HG03066 (cell line): ENCODE measurements at regions not wholly inside any gene's neighbourhood (a gene's known extent, or its start where the extent isn't known, plus 50 kb on each side); places are given as distances from the start of the nearest gene placed in this dataset.
"Not testable (repeated sequence)": the region's sequence is repeated elsewhere in the genome, so short reads cannot be mapped to it uniquely, and the experiment has no call there.

ENCODE experiments used
- ATAC-seq: cut with Tn5 transposase; IDR thresholded peaks from one replicate; pipeline ENCODE4 v1.9.1; 2021; ENCODE audit warnings: low read depth; ENCODE audit not compliant: unreplicated experiment

GRCh38 chr13:54972838-54973237, 1944.2 kb downstream of the OLFM4 start:
- no peak for ATAC-seq

DNA sequence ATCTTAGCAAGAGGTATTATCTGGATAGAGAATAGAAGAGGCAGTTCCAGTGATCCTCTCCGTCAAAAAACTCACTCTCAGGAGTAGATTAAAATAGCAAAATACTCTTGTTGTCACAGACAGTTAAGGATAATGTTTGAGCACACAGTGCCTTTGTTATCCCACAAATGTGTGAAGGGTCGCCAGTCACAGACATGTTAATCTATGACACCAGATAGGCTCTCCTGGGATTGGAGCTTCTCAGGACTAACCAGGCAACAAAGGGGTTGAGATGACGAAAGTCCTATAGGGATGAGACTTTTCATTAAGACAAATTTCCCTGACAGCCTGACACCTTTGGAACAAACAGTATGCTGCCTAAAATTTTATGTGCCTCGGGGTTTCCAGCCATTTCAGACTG, 1947.1 kb downstream of the OLFM4 start:
- no peak for ATAC-seq

GRCh38 chr13:54980651-54981050, 1952.0 kb downstream of the OLFM4 start:
- ATAC-seq, result no peak

GRCh38 chr13:54989418-54989817, 1960.8 kb downstream of the OLFM4 start:
- ATAC-seq, result no peak

GRCh38 chr13:54999399-54999907, 1970.8 kb downstream of the OLFM4 start:
- no peak for ATAC-seq

DNA sequence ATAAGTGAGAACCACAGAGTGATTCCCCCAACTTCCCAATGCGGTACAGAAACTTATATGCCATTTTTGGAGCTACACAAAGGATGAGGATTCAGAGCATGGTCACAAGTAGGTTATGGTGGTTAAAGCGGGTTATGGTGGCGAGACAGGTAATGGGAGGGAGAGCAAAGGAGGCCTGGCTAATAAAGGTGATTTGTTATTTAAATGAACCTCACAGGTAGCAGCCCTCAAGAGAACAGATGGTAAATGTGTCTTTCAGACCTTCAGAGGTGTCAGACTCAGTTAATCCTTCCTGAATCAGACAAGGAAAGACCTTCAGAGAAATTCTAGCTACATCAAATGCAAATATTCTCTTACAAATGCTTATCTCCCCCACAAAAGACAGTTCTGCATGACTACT, 1971.4 kb downstream of the OLFM4 start:
- ATAC-seq, result no peak

- no peak for ATAC-seq
These were observed 1972.2 kb downstream of the OLFM4 start for GRCh38 chr13:55000844-55001243.

GRCh38 chr13:55001881-55002280, 1973.3 kb downstream of the OLFM4 start:
- ATAC-seq, result no peak

GRCh38 chr13:55007681-55008080, 1979.1 kb downstream of the OLFM4 start:
- ATAC-seq, result no peak

DNA sequence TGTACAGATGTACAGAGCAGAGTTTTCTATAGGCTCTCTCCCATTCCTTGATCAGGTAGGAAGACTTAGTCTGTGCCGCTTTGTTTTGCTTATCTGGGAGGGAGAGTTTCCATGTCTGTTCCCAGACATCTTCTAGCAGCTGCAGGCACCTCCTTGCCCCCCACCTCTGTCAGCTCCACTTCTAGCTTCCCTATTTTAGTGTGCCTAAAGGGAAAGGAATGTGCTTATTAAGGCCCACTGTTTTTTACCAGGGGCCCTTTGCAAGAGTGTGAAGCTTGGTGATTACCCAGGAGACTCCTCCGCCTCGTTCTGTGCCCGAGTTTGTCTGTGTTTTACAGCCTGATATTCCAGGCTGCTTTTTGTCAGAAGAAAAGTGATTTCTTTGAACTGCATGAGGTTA, 1984.4 kb downstream of the OLFM4 start:
- no peak for ATAC-seq

- ATAC-seq, result no peak
These were observed 2000.7 kb downstream of the OLFM4 start for GRCh38 chr13:55029280-55029679.

GRCh38 chr13:55038230-55038629, 2009.6 kb downstream of the OLFM4 start:
- no peak for ATAC-seq

DNA sequence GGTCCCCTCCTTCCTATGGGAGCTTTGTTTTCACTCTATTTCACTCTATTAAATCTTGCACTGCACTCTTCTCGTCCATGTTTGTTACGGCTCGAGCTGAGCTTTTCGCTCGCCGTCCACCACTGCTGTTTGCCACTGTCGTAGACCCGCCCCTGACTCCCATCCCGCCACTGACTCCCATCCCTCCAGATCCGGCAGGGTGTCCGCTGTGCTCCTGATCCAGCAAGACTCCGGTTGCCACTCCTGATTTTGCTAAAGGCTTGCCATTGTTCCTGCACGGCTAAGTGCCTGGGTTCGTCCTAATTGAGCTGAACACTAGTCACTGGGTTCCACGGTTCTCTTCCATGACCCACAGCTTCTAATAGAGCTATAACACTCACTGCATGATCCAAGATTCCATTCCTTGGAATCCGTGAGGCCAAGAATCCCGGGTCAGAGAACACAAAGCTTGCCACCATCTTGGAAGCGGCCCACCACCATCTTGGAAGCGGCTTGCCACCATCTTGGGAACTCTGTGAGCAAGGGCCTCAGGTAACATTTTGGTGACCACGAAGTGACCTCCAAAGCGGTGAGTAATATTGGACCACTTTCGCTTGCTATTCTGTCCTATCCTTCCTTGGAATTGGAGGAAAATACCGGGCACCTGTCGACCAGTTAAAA, 2025.4 kb downstream of the OLFM4 start:
- ATAC-seq, result not testable (repeated sequence)

- not testable (repeated sequence) for ATAC-seq
These were observed 2027.1 kb downstream of the OLFM4 start for GRCh38 chr13:55055666-55056065.

DNA sequence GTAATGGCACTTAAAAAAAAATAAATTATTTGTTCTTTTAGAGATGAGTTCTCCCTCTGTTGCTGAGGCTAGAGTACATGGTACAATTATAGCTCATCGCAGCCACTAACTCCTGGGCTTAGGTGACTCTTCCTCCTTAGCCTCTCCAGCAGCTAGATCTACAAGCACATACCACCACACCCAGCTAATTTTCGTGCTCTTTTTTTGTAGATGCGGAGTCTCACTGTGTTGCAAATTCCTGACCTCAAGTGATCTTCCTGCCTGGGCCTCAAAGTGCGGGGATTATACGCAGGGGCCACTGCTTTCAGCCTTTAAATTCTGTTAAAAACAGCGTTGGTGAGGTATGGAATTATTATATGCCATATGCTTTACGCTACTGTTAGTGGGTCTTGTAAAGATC, 2034.0 kb downstream of the OLFM4 start:
- no peak for ATAC-seq

GRCh38 chr13:55067946-55068345, 2039.3 kb downstream of the OLFM4 start:
- ATAC-seq, result no peak

- no peak for ATAC-seq
These were observed 2041.1 kb downstream of the OLFM4 start for GRCh38 chr13:55069746-55070145.

- ATAC-seq, result no peak
These were observed 2044.4 kb downstream of the OLFM4 start for GRCh38 chr13:55073000-55073399.

DNA sequence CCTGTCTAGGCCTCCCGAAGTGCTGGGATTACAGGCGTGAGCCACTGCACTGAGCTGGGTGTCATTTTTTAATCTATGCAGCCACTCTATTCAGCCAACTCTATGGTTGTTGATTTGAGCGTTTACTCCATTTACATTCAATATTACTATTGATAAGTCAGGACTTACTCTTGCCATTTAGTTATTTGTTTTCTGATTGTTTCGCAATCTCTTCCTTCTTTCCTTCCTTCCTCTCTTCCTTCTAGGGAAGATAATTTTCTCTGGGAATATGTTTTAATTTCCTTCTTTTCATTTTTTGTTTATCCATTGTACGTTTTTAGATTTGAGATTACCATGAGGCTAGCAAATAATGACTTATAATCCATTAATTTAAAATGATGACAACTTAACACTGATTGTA, 2056.0 kb downstream of the OLFM4 start:
- ATAC-seq, result no peak

- no peak for ATAC-seq
These were observed 2053.6 kb upstream of the PRR20A start for GRCh38 chr13:55087085-55087484.

GRCh38 chr13:55090612-55091011, 2050.1 kb upstream of the PRR20A start:
- no peak for ATAC-seq

DNA sequence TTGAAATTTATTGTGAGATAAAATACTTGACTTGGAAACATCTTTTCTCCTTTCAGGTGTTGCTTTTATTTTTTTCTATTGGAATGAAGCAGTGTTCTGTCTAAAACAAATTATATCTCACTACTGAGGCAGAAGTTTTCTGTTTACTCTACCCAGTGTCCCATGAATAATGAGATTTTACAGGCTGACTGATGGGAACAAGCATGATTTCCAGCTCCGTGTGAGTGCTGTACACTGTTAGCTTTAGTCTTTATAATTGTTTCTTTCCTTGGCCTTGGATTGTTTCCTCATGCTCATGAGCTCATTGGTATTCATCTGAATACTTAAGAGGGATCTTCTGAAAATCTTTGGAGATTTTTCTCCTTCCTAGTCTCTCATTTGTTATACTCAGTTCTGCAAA, 2049.5 kb upstream of the PRR20A start:
- ATAC-seq, result no peak

DNA sequence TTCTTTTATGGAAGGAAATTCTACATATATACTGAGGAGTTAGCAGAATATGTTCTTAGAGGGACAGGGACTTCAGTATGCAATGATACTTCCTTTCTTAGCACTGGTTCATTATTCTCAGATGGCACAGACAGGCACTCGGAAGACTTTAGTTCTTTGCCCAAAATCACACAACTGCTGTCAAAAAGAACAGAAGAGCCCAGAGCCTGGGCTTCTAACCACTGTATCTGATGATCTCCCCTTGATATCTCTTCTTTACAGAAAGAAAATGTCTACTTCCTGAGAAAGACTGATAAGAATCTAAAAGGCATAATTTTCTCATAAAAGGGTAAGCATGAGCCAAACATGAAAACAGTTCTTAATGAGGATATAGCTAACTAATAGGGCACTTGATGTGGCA, 2034.2 kb upstream of the PRR20A start:
- ATAC-seq, result no peak
